Sigmoid colon (tissue), 4 donors: ENCODE measurements at regions not wholly inside any gene's neighbourhood (a gene's known extent, or its start where the extent isn't known, plus 50 kb on each side); places are given as distances from the start of the nearest gene placed in this dataset.

Experiments
- CTCF ChIP-seq, 4 experiments: fragments of 450-650 bp in 3 of 4; fragments of 200-600 bp in 1 of 4; IDR thresholded peaks; one replicate each; pipeline ENCODE4 v1.5.1; 2016 to 2019; ENCODE audit warnings: antibody characterized with exemption in 4 of 4, mild to moderate bottlenecking in 3 of 4, moderate library complexity in 2 of 4
- EP300 ChIP-seq, 4 donors: sonication (generic); formaldehyde crosslinking; IDR thresholded peaks; one replicate each; pipeline ENCODE4 v1.6.1; 2017; ENCODE audit warnings: antibody characterized with exemption in 4 of 4
- POLR2A ChIP-seq, 2 donors: fragments of 450-650 bp; IDR thresholded peaks; one replicate each; pipeline ENCODE4 v1.6.1; 2016; ENCODE audit warnings: antibody characterized with exemption in 2 of 2, mild to moderate bottlenecking in 2 of 2, moderate library complexity in 2 of 2
- POLR2AphosphoS5 ChIP-seq, 4 donors: sonication (generic); formaldehyde crosslinking; IDR thresholded peaks; one replicate each; pipeline ENCODE4 v1.6.1; 2017; ENCODE audit warnings: antibody characterized with exemption in 4 of 4

GRCh38 chr21:18069875-18070274 lies 174.8 kb upstream of the CHODL start:
- TF ChIP-seq CTCF (IDR thresholded peaks at IDR 0.05) (no peak), POLR2AphosphoS5 (IDR thresholded peaks at IDR 0.05) (no peak), POLR2A (IDR thresholded peaks at IDR 0.05) (no peak), EP300 (IDR thresholded peaks at IDR 0.05) (no peak)
